Activated T-cell treated with anti-CD3 and anti-CD28 coated beads for 24 hours (primary cell): ENCODE measurements at regions not wholly inside any gene's neighbourhood (a gene's known extent, or its start where the extent isn't known, plus 50 kb on each side); places are given as distances from the start of the nearest gene placed in this dataset.

Experiments
- DNase-seq: peaks from one replicate; pipeline ENCODE4 v3.0.0-alpha.2; 2020; ENCODE audit warnings: low read depth

GRCh38 chr7:22563032-22563501 lies 63.1 kb upstream of the STEAP1B start:
- DNase-seq, result no peak

DNA sequence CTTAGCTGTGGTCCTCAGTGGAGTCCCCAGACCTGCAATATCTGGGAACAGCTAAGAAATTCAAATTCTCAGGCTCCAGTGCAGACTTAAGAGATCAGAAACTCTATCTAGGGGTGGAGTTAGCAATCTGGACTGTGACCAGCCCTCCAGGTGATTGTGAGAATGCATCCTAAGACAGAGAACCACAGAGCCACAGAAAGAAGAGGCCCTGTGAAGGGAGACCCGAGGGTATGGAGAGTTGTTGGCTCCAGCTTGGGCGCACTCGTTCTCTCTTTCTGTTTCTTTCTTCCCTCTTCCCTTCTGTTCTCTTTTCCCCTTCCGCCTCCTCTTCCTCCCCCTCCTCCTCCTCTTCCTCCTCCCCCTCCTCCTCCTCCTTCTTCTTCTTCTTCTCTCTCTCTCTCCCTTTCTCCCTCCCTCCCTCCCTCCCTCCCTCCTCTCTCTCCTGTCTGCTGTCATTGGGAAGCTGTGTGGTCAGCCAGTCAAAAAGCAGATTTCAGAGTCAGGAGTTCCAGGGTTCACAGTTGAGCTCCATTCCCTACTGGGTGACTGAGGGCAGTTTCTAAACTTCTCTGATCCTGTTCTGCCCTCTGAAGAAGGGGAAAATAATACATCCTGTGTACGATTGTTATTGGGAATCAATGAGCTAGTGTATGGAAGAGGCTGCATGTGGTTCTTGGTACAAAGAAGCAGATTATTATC lies 62.1 kb upstream of the STEAP1B start:
- DNase-seq, result no peak

- DNase-seq, result no peak
Measured at GRCh38 chr7:22561321-22561811, 61.4 kb upstream of the STEAP1B start.

GRCh38 chr7:22559829-22560489 lies 60.0 kb upstream of the STEAP1B start:
- peak; percentile 62 for DNase-seq

- DNase-seq, result no peak
Measured at GRCh38 chr7:22557167-22557566, 57.2 kb upstream of the STEAP1B start.

- no peak for DNase-seq
Measured at GRCh38 chr7:22555476-22555875, 55.5 kb upstream of the STEAP1B start.

DNA sequence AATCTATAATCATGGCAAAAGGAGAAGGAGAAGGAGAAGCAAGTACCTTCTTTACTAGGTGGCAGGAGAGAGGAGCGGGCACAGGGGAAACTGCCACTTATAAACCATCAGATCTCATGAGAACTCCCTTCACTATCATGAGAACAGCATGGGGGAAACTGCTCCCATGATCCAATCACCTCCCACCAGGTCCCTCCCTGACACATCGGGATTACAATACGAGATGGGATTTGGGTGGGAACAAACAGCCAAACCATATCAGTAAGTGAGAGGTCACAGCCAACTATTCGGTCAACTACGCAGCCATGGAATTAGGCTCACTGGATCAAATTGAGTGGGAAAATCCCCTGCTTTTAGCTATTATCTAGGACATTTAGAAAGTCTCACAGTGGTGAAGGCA lies 54.2 kb upstream of the STEAP1B start:
- DNase-seq, result no peak

- no peak for DNase-seq
Measured at GRCh38 chr7:22551768-22552513, 52.0 kb upstream of the STEAP1B start.

- no peak for DNase-seq
Measured at GRCh38 chr7:22550514-22551030, 50.6 kb upstream of the STEAP1B start.

- no peak for DNase-seq
Measured at GRCh38 chr7:22549667-22550513, 49.9 kb upstream of the STEAP1B start.
